ENCODE measurements at regions not wholly inside any gene's neighbourhood (a gene's known extent, or its start where the extent isn't known, plus 50 kb on each side); places are given as distances from the start of the nearest gene placed in this dataset.
"Not testable (repeated sequence)": the region's sequence is repeated elsewhere in the genome, so short reads cannot be mapped to it uniquely, and the experiment has no call there.

DNA sequence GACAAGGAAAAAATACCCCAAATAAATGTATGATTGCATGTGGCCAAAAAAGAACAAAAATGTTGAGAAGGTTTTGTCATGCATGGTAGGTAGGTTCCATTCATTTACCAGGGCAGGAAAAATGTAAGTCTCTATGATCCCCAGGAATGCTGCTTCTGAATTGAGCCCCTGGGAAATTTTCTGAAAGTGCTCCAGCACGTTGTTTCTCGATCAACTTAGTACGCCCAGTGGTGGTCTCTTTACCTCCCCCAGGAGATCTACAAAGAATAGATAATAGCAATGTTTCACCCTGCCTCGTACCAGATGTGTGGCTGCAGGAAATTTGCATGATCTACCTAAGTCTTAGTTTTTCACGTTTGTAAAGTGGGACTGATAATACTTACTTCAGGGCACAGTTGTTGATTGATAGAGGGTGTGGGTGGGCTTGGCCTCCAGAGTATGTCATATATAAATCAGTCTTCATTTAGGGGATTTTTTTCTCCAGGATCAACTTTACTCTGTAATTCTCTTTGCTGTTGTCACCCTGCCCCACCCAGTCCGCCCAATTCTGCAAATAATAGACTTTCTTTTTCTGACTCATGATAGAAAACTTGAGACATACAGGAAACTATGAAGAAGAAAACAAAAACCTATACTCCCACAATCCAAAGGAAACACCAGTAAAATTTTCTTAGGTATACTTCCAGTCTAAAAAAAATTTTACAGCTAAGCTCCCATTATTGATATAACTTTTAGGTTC, 462.0 kb upstream of the RUNX1 start:
- in situ Hi-C loops (cut with MboI; ENCODE audit: low sequenced_read_pairs): no loop called here

GRCh38 chr21:35510294-35510693, 461.2 kb upstream of the RUNX1 start:
- in situ Hi-C loops (cut with MboI; ENCODE audit: low sequenced_read_pairs): no loop called here

DNA sequence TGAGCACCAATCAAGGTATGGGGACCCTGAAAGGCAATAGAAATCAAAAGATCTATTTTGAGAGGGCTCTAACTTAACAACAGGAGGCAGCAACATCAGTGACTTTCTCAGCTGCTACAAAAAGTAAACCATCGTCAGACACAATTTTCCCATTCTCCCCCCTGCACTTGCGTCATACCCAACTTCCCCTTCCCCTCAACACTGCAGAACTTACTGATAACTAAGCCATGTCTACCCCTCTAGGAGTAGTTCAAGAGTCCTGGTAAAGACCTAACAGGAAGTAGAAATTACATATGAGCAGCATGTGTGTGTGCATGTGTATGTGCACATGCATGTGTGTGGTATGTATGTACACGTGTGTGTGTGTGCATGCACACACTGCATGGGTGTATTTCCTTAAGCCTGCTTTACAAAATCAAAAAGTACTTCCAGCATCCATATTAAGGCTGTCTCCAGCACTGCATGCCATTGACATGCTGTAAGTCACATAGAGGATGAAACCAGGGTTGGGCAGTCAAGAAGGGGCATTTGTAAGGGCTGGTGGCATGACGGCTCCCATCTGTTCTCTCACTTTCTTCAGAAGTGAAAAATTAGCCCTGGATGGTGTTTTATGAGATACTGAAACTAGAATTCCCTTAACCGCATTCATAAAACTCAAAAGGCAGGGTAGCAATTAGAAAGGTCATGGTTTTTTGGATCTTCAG, 460.1 kb upstream of the RUNX1 start:
- in situ Hi-C loops (cut with MboI; ENCODE audit: low sequenced_read_pairs): no loop called here

DNA sequence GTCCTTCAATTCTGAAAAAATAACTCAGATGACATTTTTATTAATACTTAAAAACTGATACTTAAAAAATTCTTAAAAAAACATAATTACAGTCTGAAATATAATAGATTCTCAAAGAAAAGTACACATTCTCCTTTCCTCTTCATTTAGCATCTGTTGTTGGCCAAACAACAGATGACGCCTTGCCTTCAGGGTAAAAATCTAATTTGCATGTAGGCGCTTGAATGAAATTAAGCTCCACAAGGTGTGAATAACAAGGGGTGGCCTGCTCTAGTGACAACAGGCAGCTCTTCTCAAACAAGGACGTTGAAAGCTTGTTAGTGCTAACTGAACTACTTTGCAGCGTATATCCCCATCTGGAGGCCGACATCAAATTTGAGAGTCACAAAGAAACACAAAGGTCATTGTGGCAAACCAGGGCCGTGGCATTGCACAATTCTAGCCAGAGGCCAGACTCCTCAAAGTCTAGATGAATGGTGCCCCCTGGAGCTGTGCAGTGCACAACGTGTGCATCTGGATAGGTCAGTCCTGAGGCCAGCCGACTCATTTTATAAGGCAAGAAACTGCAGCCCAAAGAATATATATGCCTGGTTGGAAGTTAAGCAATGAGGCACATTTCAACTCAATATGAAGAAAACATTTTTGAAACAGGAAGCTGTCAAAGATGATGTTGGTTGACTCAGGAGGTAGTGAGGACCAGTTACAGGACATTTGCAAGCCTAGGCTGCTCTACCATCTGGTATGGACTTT, 459.2 kb upstream of the RUNX1 start:
- in situ Hi-C loops (cut with MboI; ENCODE audit: low sequenced_read_pairs): no loop called here

DNA sequence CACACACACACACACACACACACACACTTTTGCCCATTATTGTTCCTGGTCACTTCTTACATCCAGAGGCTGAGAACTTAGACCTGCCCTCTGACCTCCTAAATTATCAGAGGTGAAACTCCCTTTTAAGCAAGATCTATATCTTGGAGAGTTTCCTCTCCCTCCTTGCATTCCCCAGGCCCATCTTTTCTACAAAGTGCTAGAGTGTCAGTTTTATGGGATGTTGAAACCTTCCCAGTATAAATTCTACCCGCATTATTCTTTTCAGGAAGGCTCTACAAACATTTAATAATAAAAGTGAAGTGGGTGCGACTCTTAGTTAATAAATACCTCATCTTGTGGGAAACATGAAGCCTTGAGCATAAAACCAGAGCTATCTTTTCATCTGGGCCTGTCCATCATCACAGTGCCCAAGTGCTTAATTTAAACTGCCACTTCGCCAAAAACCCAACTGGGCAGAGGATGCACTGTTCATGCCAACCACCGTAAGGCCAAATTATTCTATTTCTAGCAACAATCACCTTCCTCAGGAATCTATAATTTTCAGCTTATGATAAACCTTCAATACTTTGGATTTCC, 458.2 kb upstream of the RUNX1 start:
- in situ Hi-C loops (cut with MboI; ENCODE audit: low sequenced_read_pairs): no loop called here

GRCh38 chr21:35506771-35507170, 457.7 kb upstream of the RUNX1 start:
- in situ Hi-C loops (cut with MboI; ENCODE audit: low sequenced_read_pairs): no loop called here

GRCh38 chr21:35506352-35506751, 457.2 kb upstream of the RUNX1 start:
- in situ Hi-C loops (cut with MboI; ENCODE audit: low sequenced_read_pairs): no loop called here

- in situ Hi-C loops (cut with MboI; ENCODE audit: low sequenced_read_pairs): no loop called here
These were observed 455.9 kb upstream of the RUNX1 start for GRCh38 chr21:35504951-35505466.

- in situ Hi-C loops (cut with MboI; ENCODE audit: low sequenced_read_pairs): no loop called here
These were observed 455.2 kb upstream of the RUNX1 start for GRCh38 chr21:35504277-35504676.

GRCh38 chr21:35503671-35504070, 454.6 kb upstream of the RUNX1 start:
- in situ Hi-C loops (cut with MboI; ENCODE audit: low sequenced_read_pairs): no loop called here

- in situ Hi-C loops (cut with MboI; ENCODE audit: low sequenced_read_pairs): no loop called here
These were observed 453.7 kb upstream of the RUNX1 start for GRCh38 chr21:35502821-35503220.

DNA sequence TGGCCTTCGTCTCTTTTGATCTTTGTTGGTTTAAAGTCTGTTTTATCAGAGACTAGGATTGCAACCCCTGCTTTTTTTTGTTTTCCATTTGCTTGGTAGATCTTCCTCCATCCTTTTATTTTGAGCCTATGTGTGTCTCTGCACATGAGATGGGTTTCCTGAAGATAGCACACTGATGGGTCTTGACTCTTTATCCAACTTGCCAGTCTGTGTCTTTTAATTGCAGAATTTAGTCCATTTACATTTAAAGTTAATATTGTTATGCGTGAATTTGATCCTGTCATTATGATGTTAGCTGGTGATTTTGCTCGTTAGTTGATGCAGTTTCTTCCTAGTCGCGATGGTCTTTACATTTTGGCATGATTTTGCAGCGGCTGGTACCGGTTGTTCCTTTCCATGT, 448.4 kb upstream of the RUNX1 start:
- in situ Hi-C loops (cut with MboI; ENCODE audit: low sequenced_read_pairs): not testable (repeated sequence)

- in situ Hi-C loops (cut with MboI; ENCODE audit: low sequenced_read_pairs): no loop called here
These were observed 443.0 kb upstream of the RUNX1 start for GRCh38 chr21:35491920-35492678.

DNA sequence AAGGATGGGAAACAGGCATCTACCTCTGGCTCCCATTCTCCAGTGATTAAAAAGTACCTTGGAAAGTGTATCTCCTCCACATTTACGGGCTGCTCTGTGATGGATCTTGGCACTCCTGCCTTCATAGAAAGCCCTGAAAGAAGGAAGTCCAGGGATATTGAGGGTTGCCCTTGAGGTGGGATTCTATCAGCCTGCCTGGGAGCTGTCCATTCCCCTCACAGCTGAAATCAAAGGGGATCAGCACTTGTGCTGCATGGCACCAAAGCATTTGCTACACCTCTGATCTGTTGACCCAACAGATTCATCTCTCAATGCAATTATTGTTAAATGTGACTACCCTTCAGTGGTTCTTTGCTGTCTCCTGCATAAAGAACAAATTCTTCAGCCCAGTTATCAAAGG, 442.0 kb upstream of the RUNX1 start:
- in situ Hi-C loops (cut with MboI; ENCODE audit: low sequenced_read_pairs): no loop called here

GRCh38 chr21:35489389-35489980, 440.4 kb upstream of the RUNX1 start:
- in situ Hi-C loops (cut with MboI; ENCODE audit: low sequenced_read_pairs): no loop called here

- in situ Hi-C loops (cut with MboI; ENCODE audit: low sequenced_read_pairs): no loop called here
These were observed 439.8 kb upstream of the RUNX1 start for GRCh38 chr21:35488946-35489345.

DNA sequence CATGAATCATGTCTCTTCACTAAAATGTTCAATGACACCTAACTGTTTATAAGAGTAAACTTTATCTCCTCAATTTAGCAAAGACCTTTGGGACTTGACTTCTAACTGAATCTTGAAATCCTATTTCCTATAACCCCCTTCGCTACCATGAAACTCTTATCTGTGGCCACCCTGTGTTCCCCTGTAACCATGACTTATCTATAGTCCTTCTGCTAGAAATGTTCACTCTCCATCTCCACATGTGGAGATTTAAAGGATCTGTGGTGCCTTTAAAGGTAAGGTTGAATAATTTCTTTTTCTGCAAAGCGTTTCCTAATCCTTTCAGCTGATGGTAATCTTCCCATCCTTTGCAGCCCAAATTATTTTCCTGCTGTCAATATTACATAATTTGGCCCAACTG, 436.3 kb upstream of the RUNX1 start:
- in situ Hi-C loops (cut with MboI; ENCODE audit: low sequenced_read_pairs): no loop called here

DNA sequence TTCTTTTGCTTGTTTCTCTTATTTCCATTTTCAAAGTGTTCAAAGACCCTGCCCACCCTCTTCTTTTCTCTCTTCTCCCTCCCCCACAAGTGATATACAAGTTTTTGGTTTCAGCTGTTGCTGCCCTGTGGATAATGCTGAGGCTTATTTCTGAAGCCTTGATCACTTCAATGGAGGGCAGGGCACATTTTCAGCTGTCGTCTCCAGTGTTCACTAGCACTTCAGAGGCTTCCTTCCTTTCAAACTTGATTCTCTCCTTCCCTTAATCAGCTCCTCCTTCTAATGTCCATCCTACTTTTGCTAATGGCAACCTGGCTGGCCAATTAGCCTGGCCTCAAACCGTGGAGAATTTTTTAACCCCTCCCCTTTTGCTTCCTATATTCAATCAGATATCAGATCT, 435.7 kb upstream of the RUNX1 start:
- in situ Hi-C loops (cut with MboI; ENCODE audit: low sequenced_read_pairs): no loop called here

GRCh38 chr21:35484032-35484431, 434.9 kb upstream of the RUNX1 start:
- in situ Hi-C loops (cut with MboI; ENCODE audit: low sequenced_read_pairs): no loop called here
